ENCODE measurements at regions not wholly inside any gene's neighbourhood (a gene's known extent, or its start where the extent isn't known, plus 50 kb on each side); places are given as distances from the start of the nearest gene placed in this dataset.

- DNase-seq (ENCODE audit: low read depth) = no peak
These were observed 762.2 kb upstream of the CNTNAP5 start for GRCh38 chr2:123262856-123263255.

GRCh38 chr2:123283431-123283830 lies 741.7 kb upstream of the CNTNAP5 start:
- DNase-seq (ENCODE audit: low read depth) = no peak
- H3K4me3 ChIP-seq (ENCODE audit: low read depth, low read length) = no peak overlapping the region
- TF ChIP-seq, protein P1, sequence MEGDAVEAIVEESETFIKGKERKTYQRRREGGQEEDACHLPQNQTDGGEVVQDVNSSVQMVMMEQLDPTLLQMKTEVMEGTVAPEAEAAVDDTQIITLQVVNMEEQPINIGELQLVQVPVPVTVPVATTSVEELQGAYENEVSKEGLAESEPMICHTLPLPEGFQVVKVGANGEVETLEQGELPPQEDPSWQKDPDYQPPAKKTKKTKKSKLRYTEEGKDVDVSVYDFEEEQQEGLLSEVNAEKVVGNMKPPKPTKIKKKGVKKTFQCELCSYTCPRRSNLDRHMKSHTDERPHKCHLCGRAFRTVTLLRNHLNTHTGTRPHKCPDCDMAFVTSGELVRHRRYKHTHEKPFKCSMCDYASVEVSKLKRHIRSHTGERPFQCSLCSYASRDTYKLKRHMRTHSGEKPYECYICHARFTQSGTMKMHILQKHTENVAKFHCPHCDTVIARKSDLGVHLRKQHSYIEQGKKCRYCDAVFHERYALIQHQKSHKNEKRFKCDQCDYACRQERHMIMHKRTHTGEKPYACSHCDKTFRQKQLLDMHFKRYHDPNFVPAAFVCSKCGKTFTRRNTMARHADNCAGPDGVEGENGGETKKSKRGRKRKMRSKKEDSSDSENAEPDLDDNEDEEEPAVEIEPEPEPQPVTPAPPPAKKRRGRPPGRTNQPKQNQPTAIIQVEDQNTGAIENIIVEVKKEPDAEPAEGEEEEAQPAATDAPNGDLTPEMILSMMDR (IDR thresholded peaks at IDR 0.05; ENCODE audit: control insufficient read depth, extremely low read depth, insufficient read depth) = no peak

More at GRCh38 chr2:123262856-123263255, 762.2 kb upstream of the CNTNAP5 start:
- TF ChIP-seq, protein P1 (IDR thresholded peaks at IDR 0.05; ENCODE audit: control insufficient read depth, extremely low read depth, insufficient read depth) = no peak
- no peak overlapping the region for H3K4me3 ChIP-seq (ENCODE audit: low read depth, low read length)

DNA sequence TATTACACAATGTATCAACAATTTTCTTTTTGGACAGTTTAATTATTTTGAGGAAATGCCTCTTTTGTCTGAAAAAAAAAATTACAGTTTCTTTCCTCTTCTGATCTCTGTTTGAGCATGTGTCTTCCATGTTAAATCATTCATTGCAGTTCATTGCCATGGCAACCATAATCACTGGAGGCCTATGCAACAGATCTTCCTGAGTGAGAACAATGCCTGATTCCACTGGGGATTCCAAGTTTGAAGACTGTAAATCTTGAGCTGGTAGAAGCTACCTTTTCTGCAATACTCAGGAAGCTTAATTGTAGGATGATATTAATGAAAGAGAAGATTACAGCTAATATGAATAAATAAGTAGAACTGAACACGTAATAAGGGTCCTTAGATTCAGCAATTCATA lies 721.4 kb upstream of the CNTNAP5 start:
- DNase-seq (ENCODE audit: low read depth) = no peak
- no peak overlapping the region for H3K4me3 ChIP-seq (ENCODE audit: low read depth, low read length)
- TF ChIP-seq, protein P1 (IDR thresholded peaks at IDR 0.05; ENCODE audit: control insufficient read depth, extremely low read depth, insufficient read depth) = no peak

All from LNCaP clone FGC (cell line).